K562 (cell line): ENCODE measurements at regions not wholly inside any gene's neighbourhood (a gene's known extent, or its start where the extent isn't known, plus 50 kb on each side); places are given as distances from the start of the nearest gene placed in this dataset.

Source experiments
- E2F3 ChIP-seq: fragments of 250-450 bp; sonication (Bioruptor Pico); IDR thresholded peaks from 2 replicates; pipeline ENCODE4 v1.4.0; 2020; ENCODE audit warnings: mild to moderate bottlenecking
- EP300 ChIP-seq: IDR thresholded peaks from 2 replicates; pipeline ENCODE4 v1.6.1; 2012; ENCODE audit warnings: low read length, improper control_type of control experiment
- HDAC1 ChIP-seq, 2 experiments: fragments of 450-650 bp; IDR thresholded peaks; 2 replicates each; pipeline ENCODE4 v1.6.1; 2016 to 2017; ENCODE audit warnings: inconsistent platforms in 1 of 2, mild to moderate bottlenecking in 1 of 2, moderate library complexity in 1 of 2
- NONO ChIP-seq, 2 experiments: fragments of 200-400 bp in 1 of 2; fragments of 450-650 bp in 1 of 2; formaldehyde crosslinking in 1 of 2; IDR thresholded peaks; 2 replicates each; pipeline ENCODE4 v1.6.1; 2017; ENCODE audit warnings: low read depth in 2 of 2, mild to moderate bottlenecking in 2 of 2, moderate library complexity in 2 of 2, low read length in 1 of 2
- POLR2A ChIP-seq: fragments of 450-650 bp; conservative IDR thresholded peaks from 2 replicates; pipeline ENCODE4 v1.6.1; 2016
- TBP ChIP-seq: optimal IDR thresholded peaks from 2 replicates; pipeline ENCODE3; 2011; ENCODE audit warnings: low read depth, low read length, improper control_type of control experiment
- TEAD1 ChIP-seq, 2 experiments: fragments of 450-650 bp in 1 of 2; sonication (generic) in 1 of 2; formaldehyde crosslinking; IDR thresholded peaks; 2 replicates each; pipeline versions ENCODE4 v1.4.0 to v1.8.0; 2020 to 2022; ENCODE audit warnings: mild to moderate bottlenecking in 2 of 2, missing genetic modification reagents in 1 of 2
- ZNF766 ChIP-seq: fragments of 200-800 bp; sonication (Bioruptor generic); conservative IDR thresholded peaks from 2 replicates; pipeline ENCODE4 v1.6.1; 2016; ENCODE audit warnings: missing genetic modification characterization, missing compliant biosample characterization
- TF ChIP-seq, protein P1 (sequence below): fragments of 450-650 bp; formaldehyde crosslinking; IDR thresholded peaks from 2 replicates; pipeline ENCODE4 v1.4.0; 2020; ENCODE audit warnings: mild to moderate bottlenecking, mixed read lengths
- TF ChIP-seq, protein P2 (sequence below): fragments of 450-650 bp; IDR thresholded peaks from 2 replicates; pipeline ENCODE4 v1.6.1; 2016; ENCODE audit warnings: mild to moderate bottlenecking, moderate library complexity
- TF ChIP-seq, protein P3 (sequence below): sonication (generic); formaldehyde crosslinking; IDR thresholded peaks from 2 replicates; pipeline ENCODE4 v1.9.0; 2022; ENCODE audit warnings: mild to moderate bottlenecking, missing genetic modification reagents

DNA sequence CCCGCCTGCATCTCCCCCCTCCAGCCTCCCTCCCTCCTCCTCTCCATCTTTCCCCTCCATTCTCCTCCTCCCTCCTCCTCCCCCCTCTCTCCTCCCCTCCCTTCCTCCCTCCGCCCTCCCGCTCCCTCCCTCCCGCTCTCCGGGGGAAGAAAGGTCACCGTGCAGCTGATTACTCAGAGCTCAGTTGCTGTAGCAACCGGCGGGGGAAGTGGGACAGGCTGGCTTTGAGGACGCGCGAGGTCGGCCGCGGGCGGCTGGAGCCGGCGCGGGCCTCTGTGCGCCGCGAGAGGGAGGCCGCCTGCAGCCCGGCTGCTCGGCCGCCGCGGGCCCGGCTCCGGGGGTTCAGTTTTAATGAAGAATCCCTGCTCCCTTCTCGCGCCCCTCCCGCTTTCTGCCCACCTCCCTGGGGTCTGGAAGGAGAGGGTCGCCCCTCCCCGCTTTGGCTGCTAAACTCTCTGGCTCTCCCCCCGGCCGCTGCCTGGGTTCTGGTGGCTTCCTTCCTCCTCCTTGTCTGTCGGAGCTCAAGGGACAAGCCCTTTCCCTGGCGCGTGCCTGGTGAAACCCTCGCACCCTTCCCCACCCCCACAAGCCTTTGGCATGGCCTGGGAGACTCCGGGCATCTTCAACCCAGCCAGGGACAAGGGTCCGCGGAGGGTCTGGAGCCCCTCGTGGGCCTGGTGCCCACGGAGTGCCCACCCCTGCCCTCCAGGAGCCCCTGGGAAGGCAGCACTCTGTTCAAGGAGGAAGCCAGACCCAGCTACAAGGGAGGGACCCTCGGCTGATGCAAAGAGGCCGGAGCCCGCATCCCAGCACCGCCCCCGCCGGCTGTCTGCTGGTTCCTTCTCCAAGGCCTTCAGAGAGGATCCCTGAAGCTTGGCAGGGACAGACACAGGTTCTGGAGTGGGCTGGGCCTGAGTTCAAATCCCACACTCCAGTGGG lies 160.3 kb downstream of the C9orf50 start (continued):
- TF ChIP-seq, protein P1, sequence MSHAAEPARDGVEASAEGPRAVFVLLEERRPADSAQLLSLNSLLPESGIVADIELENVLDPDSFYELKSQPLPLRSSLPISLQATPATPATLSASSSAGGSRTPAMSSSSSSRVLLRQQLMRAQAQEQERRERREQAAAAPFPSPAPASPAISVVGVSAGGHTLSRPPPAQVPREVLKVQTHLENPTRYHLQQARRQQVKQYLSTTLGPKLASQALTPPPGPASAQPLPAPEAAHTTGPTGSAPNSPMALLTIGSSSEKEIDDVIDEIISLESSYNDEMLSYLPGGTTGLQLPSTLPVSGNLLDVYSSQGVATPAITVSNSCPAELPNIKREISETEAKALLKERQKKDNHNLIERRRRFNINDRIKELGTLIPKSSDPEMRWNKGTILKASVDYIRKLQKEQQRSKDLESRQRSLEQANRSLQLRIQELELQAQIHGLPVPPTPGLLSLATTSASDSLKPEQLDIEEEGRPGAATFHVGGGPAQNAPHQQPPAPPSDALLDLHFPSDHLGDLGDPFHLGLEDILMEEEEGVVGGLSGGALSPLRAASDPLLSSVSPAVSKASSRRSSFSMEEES (CRISPR knock-in tag): no peak
- peak; percentile 71 for TF ChIP-seq EP300
- peak; percentile 63; the same call in 1 of the 2 replicates for TF ChIP-seq E2F3
- 0 out of 4 replicates have a peak, but pooled peaks of 1 of the 2 experiments have one; percentile 55 for TF ChIP-seq TEAD1 (CRISPR knock-in tag; IDR thresholded peaks at IDR 0.05)
- TF ChIP-seq, protein P2, sequence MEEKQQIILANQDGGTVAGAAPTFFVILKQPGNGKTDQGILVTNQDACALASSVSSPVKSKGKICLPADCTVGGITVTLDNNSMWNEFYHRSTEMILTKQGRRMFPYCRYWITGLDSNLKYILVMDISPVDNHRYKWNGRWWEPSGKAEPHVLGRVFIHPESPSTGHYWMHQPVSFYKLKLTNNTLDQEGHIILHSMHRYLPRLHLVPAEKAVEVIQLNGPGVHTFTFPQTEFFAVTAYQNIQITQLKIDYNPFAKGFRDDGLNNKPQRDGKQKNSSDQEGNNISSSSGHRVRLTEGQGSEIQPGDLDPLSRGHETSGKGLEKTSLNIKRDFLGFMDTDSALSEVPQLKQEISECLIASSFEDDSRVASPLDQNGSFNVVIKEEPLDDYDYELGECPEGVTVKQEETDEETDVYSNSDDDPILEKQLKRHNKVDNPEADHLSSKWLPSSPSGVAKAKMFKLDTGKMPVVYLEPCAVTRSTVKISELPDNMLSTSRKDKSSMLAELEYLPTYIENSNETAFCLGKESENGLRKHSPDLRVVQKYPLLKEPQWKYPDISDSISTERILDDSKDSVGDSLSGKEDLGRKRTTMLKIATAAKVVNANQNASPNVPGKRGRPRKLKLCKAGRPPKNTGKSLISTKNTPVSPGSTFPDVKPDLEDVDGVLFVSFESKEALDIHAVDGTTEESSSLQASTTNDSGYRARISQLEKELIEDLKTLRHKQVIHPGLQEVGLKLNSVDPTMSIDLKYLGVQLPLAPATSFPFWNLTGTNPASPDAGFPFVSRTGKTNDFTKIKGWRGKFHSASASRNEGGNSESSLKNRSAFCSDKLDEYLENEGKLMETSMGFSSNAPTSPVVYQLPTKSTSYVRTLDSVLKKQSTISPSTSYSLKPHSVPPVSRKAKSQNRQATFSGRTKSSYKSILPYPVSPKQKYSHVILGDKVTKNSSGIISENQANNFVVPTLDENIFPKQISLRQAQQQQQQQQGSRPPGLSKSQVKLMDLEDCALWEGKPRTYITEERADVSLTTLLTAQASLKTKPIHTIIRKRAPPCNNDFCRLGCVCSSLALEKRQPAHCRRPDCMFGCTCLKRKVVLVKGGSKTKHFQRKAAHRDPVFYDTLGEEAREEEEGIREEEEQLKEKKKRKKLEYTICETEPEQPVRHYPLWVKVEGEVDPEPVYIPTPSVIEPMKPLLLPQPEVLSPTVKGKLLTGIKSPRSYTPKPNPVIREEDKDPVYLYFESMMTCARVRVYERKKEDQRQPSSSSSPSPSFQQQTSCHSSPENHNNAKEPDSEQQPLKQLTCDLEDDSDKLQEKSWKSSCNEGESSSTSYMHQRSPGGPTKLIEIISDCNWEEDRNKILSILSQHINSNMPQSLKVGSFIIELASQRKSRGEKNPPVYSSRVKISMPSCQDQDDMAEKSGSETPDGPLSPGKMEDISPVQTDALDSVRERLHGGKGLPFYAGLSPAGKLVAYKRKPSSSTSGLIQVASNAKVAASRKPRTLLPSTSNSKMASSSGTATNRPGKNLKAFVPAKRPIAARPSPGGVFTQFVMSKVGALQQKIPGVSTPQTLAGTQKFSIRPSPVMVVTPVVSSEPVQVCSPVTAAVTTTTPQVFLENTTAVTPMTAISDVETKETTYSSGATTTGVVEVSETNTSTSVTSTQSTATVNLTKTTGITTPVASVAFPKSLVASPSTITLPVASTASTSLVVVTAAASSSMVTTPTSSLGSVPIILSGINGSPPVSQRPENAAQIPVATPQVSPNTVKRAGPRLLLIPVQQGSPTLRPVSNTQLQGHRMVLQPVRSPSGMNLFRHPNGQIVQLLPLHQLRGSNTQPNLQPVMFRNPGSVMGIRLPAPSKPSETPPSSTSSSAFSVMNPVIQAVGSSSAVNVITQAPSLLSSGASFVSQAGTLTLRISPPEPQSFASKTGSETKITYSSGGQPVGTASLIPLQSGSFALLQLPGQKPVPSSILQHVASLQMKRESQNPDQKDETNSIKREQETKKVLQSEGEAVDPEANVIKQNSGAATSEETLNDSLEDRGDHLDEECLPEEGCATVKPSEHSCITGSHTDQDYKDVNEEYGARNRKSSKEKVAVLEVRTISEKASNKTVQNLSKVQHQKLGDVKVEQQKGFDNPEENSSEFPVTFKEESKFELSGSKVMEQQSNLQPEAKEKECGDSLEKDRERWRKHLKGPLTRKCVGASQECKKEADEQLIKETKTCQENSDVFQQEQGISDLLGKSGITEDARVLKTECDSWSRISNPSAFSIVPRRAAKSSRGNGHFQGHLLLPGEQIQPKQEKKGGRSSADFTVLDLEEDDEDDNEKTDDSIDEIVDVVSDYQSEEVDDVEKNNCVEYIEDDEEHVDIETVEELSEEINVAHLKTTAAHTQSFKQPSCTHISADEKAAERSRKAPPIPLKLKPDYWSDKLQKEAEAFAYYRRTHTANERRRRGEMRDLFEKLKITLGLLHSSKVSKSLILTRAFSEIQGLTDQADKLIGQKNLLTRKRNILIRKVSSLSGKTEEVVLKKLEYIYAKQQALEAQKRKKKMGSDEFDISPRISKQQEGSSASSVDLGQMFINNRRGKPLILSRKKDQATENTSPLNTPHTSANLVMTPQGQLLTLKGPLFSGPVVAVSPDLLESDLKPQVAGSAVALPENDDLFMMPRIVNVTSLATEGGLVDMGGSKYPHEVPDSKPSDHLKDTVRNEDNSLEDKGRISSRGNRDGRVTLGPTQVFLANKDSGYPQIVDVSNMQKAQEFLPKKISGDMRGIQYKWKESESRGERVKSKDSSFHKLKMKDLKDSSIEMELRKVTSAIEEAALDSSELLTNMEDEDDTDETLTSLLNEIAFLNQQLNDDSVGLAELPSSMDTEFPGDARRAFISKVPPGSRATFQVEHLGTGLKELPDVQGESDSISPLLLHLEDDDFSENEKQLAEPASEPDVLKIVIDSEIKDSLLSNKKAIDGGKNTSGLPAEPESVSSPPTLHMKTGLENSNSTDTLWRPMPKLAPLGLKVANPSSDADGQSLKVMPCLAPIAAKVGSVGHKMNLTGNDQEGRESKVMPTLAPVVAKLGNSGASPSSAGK: peak; percentile 80
- peak; percentile 69 for TF ChIP-seq POLR2A
- peak; percentile 59 for TF ChIP-seq TBP
- TF ChIP-seq, protein P3, sequence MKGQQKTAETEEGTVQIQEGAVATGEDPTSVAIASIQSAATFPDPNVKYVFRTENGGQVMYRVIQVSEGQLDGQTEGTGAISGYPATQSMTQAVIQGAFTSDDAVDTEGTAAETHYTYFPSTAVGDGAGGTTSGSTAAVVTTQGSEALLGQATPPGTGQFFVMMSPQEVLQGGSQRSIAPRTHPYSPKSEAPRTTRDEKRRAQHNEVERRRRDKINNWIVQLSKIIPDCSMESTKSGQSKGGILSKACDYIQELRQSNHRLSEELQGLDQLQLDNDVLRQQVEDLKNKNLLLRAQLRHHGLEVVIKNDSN: no peak
- TF ChIP-seq HDAC1 (IDR thresholded peaks at IDR 0.05): no peak
- peak; percentile 76 for TF ChIP-seq ZNF766 (CRISPR knock-in tag)
- TF ChIP-seq NONO (IDR thresholded peaks at IDR 0.05; ENCODE audit: low read depth in 2 of 2, low read length in 1 of 2): peak in 1 of 2 experiments; percentile 63; a peak in 1 of 4 replicates
